Smooth muscle cell (in vitro differentiated cells): ENCODE measurements at regions not wholly inside any gene's neighbourhood (a gene's known extent, or its start where the extent isn't known, plus 50 kb on each side); places are given as distances from the start of the nearest gene placed in this dataset.

Source experiments
- DNase-seq: peaks from one replicate; lab custom pipeline; 2025; ENCODE audit not compliant: unreplicated experiment; lab: John Stamatoyannopoulos, UW
- H2AFZ ChIP-seq: fragments of 200-600 bp; sonication (generic); 2 replicates; pipeline ENCODE4 v1.6.0; 2016; ENCODE audit warnings: antibody characterized with exemption, low read depth, mild to moderate bottlenecking
- H3F3A ChIP-seq: fragments of 200-600 bp; sonication (generic); 2 replicates; pipeline ENCODE4 v1.6.0; 2017; ENCODE audit warnings: antibody characterized with exemption, low read depth
- H3K27ac ChIP-seq: fragments of 200-600 bp; sonication (generic); 2 replicates; pipeline ENCODE4 v1.5.1; 2016; ENCODE audit warnings: low read depth, mild to moderate bottlenecking
- H3K27me3 ChIP-seq: fragments of 200-600 bp; sonication (generic); 2 replicates; pipeline ENCODE4 v1.6.1; 2016; ENCODE audit warnings: low read depth, mild to moderate bottlenecking
- H3K36me3 ChIP-seq: fragments of 200-600 bp; sonication (generic); 2 replicates; pipeline ENCODE4 v1.5.1; 2016; ENCODE audit warnings: low read depth
- H3K4me1 ChIP-seq: fragments of 200-600 bp; sonication (generic); 2 replicates; pipeline ENCODE4 v1.5.1; 2016; ENCODE audit warnings: low read depth
- H3K4me2 ChIP-seq: fragments of 200-600 bp; sonication (generic); 2 replicates; pipeline ENCODE4 v1.6.0; 2016; ENCODE audit warnings: mild to moderate bottlenecking
- H3K4me3 ChIP-seq: fragments of 200-600 bp; sonication (generic); 2 replicates; pipeline ENCODE4 v1.5.1; 2016; ENCODE audit warnings: mild to moderate bottlenecking
- H3K79me2 ChIP-seq: fragments of 200-600 bp; sonication (generic); 2 replicates; pipeline ENCODE4 v1.6.0; 2016; ENCODE audit warnings: low read depth, mild to moderate bottlenecking
- H3K9ac ChIP-seq: fragments of 200-600 bp; sonication (generic); 2 replicates; pipeline ENCODE4 v1.6.0; 2016; ENCODE audit warnings: low read depth
- H3K9me3 ChIP-seq: fragments of 200-600 bp; sonication (generic); replicated peaks from 2 replicates; pipeline ENCODE4 v1.5.1; 2016; ENCODE audit warnings: low read depth
- H4K20me1 ChIP-seq: fragments of 200-600 bp; sonication (generic); 2 replicates; pipeline ENCODE4 v1.6.0; 2016; ENCODE audit warnings: low read depth
- CTCF ChIP-seq: fragments of 200-600 bp; sonication (generic); IDR thresholded peaks from 2 replicates; pipeline ENCODE4 v1.5.1; 2017; ENCODE audit warnings: borderline replicate concordance, mild to moderate bottlenecking, antibody characterized with exemption; ENCODE audit not compliant: insufficient read depth, poor library complexity, severe bottlenecking
- WGBS: methylation state at CpG from one replicate; pipeline ENCODE4 v1.1.7; 2016; ENCODE audit warnings: low lambda C conversion rate; 5-methylcytosine and 5-hydroxymethylcytosine counted together

- H3K4me2 ChIP-seq, result no peak overlapping the region
- H3K79me2 ChIP-seq, result no peaks in the 10 kb centered on the region
- DNase-seq, result no peak
- no peak overlapping the region for H2AFZ ChIP-seq
- no peak overlapping the region for H3K4me3 ChIP-seq
- H3K27me3 ChIP-seq, result no peaks in the 10 kb centered on the region
- no peaks in the 10 kb centered on the region for H4K20me1 ChIP-seq
- H3K9ac ChIP-seq, result no peak overlapping the region
- no peak for TF ChIP-seq CTCF
- no peak overlapping the region for H3K27ac ChIP-seq
- peaks cover 6% of the 10 kb centered on the region for H3K4me1 ChIP-seq
- no peaks in the 10 kb centered on the region for H3K9me3 ChIP-seq
- H3K36me3 ChIP-seq, result no peaks in the 10 kb centered on the region
- 73% methylated on average over 5 of the region's 5 CpGs for WGBS
- no peaks in the 10 kb centered on the region for H3F3A ChIP-seq
These were observed 132.2 kb downstream of the TDRD15 start for GRCh38 chr2:21256006-21256405.

- Histone ChIP-seq H3K36me3 (no peaks in the 10 kb centered on the region), H3K9ac (no peak overlapping the region), H4K20me1 (no peaks in the 10 kb centered on the region), H3F3A (no peaks in the 10 kb centered on the region), H3K27me3 (no peaks in the 10 kb centered on the region), H3K79me2 (no peaks in the 10 kb centered on the region), H3K4me1 (peaks cover 10% of the 10 kb centered on the region), H3K4me3 (no peak overlapping the region), H2AFZ (peak overlapping the region; percentile 22), H3K27ac (peak overlapping the region; percentile 51), H3K4me2 (peak overlapping the region; percentile 56), H3K9me3 (no peaks in the 10 kb centered on the region)
- no peak for TF ChIP-seq CTCF
- 49% methylated on average over 2 of the region's 2 CpGs for WGBS
- no peak for DNase-seq
These were observed 133.9 kb downstream of the TDRD15 start for GRCh38 chr2:21257621-21258020.

GRCh38 chr2:21258082-21258481 lies 134.3 kb downstream of the TDRD15 start:
- H3K79me2 ChIP-seq, result no peaks in the 10 kb centered on the region
- H3K27me3 ChIP-seq, result no peaks in the 10 kb centered on the region
- 41% methylated on average over 4 of the region's 4 CpGs for WGBS
- H3K36me3 ChIP-seq, result no peaks in the 10 kb centered on the region
- TF ChIP-seq CTCF, result no peak
- no peaks in the 10 kb centered on the region for H3K9me3 ChIP-seq
- H3K27ac ChIP-seq, result peak overlapping the region; percentile 51
- H3K4me2 ChIP-seq, result peak overlapping the region; percentile 56
- H3K4me3 ChIP-seq, result no peak overlapping the region
- no peak overlapping the region for H3K9ac ChIP-seq
- DNase-seq, result no peak
- H3F3A ChIP-seq, result no peaks in the 10 kb centered on the region
- H2AFZ ChIP-seq, result peak overlapping the region; percentile 22
- peaks cover 10% of the 10 kb centered on the region for H3K4me1 ChIP-seq
- no peaks in the 10 kb centered on the region for H4K20me1 ChIP-seq

- Histone ChIP-seq H2AFZ (no peak overlapping the region), H3K79me2 (no peaks in the 10 kb centered on the region), H3F3A (no peaks in the 10 kb centered on the region), H3K4me2 (no peak overlapping the region), H3K9me3 (no peaks in the 10 kb centered on the region), H3K36me3 (no peaks in the 10 kb centered on the region), H3K4me1 (peaks cover 10% of the 10 kb centered on the region), H4K20me1 (no peaks in the 10 kb centered on the region), H3K9ac (no peak overlapping the region), H3K4me3 (no peak overlapping the region), H3K27me3 (no peaks in the 10 kb centered on the region), H3K27ac (no peak overlapping the region)
- 80% methylated on average over 3 of the region's 3 CpGs for WGBS
- no peak for TF ChIP-seq CTCF
- DNase-seq, result no peak
These were observed 136.5 kb downstream of the TDRD15 start for GRCh38 chr2:21260311-21260710.
